ENCODE measurements at regions not wholly inside any gene's neighbourhood (a gene's known extent, or its start where the extent isn't known, plus 50 kb on each side); places are given as distances from the start of the nearest gene placed in this dataset.

- TF ChIP-seq REST (tag by site-specific recombination; IDR thresholded peaks at IDR 0.05) (no peak), ZBTB20 (tag by site-specific recombination; IDR thresholded peaks at IDR 0.05) (no peak), ZNF426 (tag by site-specific recombination; IDR thresholded peaks at IDR 0.05) (no peak), ZNF510 (tag by site-specific recombination; IDR thresholded peaks at IDR 0.05; ENCODE audit: insufficient replicate concordance) (no peak), ZNF157 (tag by site-specific recombination; IDR thresholded peaks at IDR 0.05) (no peak), ZNF2 (tag by site-specific recombination; IDR thresholded peaks at IDR 0.05) (no peak), ZBTB48 (tag by site-specific recombination; IDR thresholded peaks at IDR 0.05) (no peak), TRIM28 (IDR thresholded peaks at IDR 0.05; ENCODE audit: borderline replicate concordance, low read length) (no peak), ZNF549 (tag by site-specific recombination; IDR thresholded peaks at IDR 0.05) (no peak), SP7 (tag by site-specific recombination; IDR thresholded peaks at IDR 0.05) (no peak), ZBTB26 (tag by site-specific recombination; optimal IDR thresholded peaks at IDR 0.05) (no peak), ZNF704 (tag by site-specific recombination; IDR thresholded peaks at IDR 0.05) (no peak), ZNF776 (tag by site-specific recombination; IDR thresholded peaks at IDR 0.05; ENCODE audit: borderline replicate concordance) (no peak)
Measured at GRCh38 chr21:34270411-34270810, 93.4 kb upstream of the KCNE2 start (continued).

GRCh38 chr21:34271189-34271851 is 92.5 kb upstream of the KCNE2 start:
- Histone ChIP-seq H3K36me3 (ENCODE audit: control insufficient read depth in 2 of 2, insufficient read depth in 1 of 2, low read length in 2 of 2) (no peaks in the 10 kb centered on the region), H3K4me3 (ENCODE audit: low read depth, low read length) (no peak overlapping the region), H3K9me3 (ENCODE audit: control insufficient read depth, insufficient read depth, low read depth, low read length) (no peaks in the 10 kb centered on the region), H3K4me1 (ENCODE audit: control insufficient read depth, insufficient read depth, low read length) (no peaks in the 10 kb centered on the region), H3K27ac (ENCODE audit: extremely low read depth, low read depth, low read length) (no peak overlapping the region)
- ChIA-PET CTCF (interaction anchor here (0.6 to 1.9 kb wide), 2 partner anchors 77 to 347 kb away, joined by 4 to 5 read pairs; no protein-coding TSS in a partner anchor), POLR2A (no interaction called here)
- TF ChIP-seq TRIM28 (IDR thresholded peaks at IDR 0.05; ENCODE audit: borderline replicate concordance, low read length) (no peak), ZNF596 (tag by site-specific recombination; IDR thresholded peaks at IDR 0.05) (no peak), ZBTB17 (tag by site-specific recombination; IDR thresholded peaks at IDR 0.05) (no peak), ZSCAN4 (tag by site-specific recombination; IDR thresholded peaks at IDR 0.05) (no peak), ZNF362 (tag by site-specific recombination; IDR thresholded peaks at IDR 0.05) (no peak), ZNF561 (tag by site-specific recombination; IDR thresholded peaks at IDR 0.05; ENCODE audit: borderline replicate concordance) (no peak), ZNF544 (tag by site-specific recombination; IDR thresholded peaks at IDR 0.05) (no peak), ZNF292 (tag by site-specific recombination; IDR thresholded peaks at IDR 0.05; ENCODE audit: borderline replicate concordance, low read depth) (no peak), ZNF398 (tag by site-specific recombination; IDR thresholded peaks at IDR 0.05) (no peak), ZBTB48 (tag by site-specific recombination; IDR thresholded peaks at IDR 0.05) (no peak), ZNF549 (tag by site-specific recombination; IDR thresholded peaks at IDR 0.05) (no peak), ZNF2 (tag by site-specific recombination; IDR thresholded peaks at IDR 0.05) (no peak), GLIS1 (tag by site-specific recombination; IDR thresholded peaks at IDR 0.05) (no peak), ZNF513 (tag by site-specific recombination; IDR thresholded peaks at IDR 0.05) (no peak), ZFP37 (tag by site-specific recombination; IDR thresholded peaks at IDR 0.05) (no peak)
